22Rv1 (cell line): ENCODE measurements at regions not wholly inside any gene's neighbourhood (a gene's known extent, or its start where the extent isn't known, plus 50 kb on each side); places are given as distances from the start of the nearest gene placed in this dataset.

Experiments
- ZFX ChIP-seq: fragments of 450-650 bp; IDR thresholded peaks from 2 replicates; pipeline ENCODE4 v1.6.1; 2017; ENCODE audit warnings: antibody characterized with exemption, borderline replicate concordance
- TF ChIP-seq, protein P1 (sequence below): fragments of 450-650 bp; IDR thresholded peaks from 2 replicates; pipeline ENCODE4 v1.5.1; 2017; ENCODE audit warnings: mild to moderate bottlenecking

DNA sequence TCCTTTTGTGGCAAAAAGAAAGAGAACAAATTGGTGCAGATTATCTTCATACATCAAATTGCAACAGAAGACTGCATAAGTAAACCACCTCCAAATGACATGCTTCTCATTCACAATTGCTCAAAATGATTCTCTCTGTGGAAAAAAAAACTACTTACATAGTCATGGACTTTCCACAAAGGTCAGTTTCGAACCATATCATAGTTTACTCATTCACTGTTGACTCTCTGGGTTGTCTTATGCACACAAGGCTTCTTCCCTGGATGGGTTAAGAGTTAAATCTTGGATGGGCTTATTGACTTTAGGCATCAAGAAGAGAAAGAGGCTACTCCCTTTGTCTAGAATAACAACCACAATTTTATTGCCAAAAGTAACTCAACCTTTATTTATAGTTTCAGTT lies 91.3 kb upstream of the RAB27B start:
- TF ChIP-seq, protein P1, sequence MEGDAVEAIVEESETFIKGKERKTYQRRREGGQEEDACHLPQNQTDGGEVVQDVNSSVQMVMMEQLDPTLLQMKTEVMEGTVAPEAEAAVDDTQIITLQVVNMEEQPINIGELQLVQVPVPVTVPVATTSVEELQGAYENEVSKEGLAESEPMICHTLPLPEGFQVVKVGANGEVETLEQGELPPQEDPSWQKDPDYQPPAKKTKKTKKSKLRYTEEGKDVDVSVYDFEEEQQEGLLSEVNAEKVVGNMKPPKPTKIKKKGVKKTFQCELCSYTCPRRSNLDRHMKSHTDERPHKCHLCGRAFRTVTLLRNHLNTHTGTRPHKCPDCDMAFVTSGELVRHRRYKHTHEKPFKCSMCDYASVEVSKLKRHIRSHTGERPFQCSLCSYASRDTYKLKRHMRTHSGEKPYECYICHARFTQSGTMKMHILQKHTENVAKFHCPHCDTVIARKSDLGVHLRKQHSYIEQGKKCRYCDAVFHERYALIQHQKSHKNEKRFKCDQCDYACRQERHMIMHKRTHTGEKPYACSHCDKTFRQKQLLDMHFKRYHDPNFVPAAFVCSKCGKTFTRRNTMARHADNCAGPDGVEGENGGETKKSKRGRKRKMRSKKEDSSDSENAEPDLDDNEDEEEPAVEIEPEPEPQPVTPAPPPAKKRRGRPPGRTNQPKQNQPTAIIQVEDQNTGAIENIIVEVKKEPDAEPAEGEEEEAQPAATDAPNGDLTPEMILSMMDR: no peak
- TF ChIP-seq ZFX: no peak
